ENCODE measurements at regions not wholly inside any gene's neighbourhood (a gene's known extent, or its start where the extent isn't known, plus 50 kb on each side); places are given as distances from the start of the nearest gene placed in this dataset.
"Not testable (repeated sequence)": the region's sequence is repeated elsewhere in the genome, so short reads cannot be mapped to it uniquely, and the experiment has no call there.

DNA sequence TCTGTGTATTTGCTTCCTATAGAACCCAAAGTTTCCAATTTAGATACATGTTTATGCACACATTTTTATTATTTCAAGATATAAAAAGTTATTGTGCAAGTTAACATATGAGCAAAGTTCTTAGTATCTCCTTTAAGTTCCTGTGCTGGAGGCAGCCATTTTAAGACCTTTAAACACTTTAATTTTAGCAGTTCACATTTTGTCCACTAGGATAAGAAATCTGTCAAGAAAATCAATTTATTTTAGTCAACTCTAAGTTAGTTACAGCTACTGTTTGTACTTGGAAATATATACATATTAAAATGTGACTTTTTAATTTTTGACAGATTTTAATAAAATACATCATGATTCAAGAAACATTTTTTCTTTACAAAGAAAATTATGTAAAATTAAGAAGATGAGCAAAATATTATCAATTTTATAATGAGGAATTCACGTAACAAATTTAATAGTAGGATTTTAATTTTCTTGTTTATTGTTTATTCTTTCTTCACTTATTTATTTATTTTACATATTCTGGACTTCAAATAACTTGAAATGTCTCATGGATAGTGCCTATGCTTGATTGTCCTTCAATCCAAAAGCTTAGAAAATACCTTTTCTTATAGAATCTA is 402.6 kb upstream of the GBE1 start:
- TF ChIP-seq CTCF (IDR thresholded peaks at IDR 0.05), result no peak
- DNase-seq (ENCODE audit: low spot score) (no peak), ATAC-seq (ENCODE audit: low FRiP score) (no peak)

- no peak for ATAC-seq (ENCODE audit: low FRiP score)
- TF ChIP-seq CTCF (IDR thresholded peaks at IDR 0.05), result no peak
Measured at GRCh38 chr3:82157952-82158351, 396.5 kb upstream of the GBE1 start.

GRCh38 chr3:82153892-82154291 is 392.4 kb upstream of the GBE1 start:
- ATAC-seq (ENCODE audit: low FRiP score); DNase-seq (ENCODE audit: low spot score): not testable (repeated sequence)

More at GRCh38 chr3:82157952-82158351, 396.5 kb upstream of the GBE1 start:
- DNase-seq (ENCODE audit: low spot score), result no peak

DNA sequence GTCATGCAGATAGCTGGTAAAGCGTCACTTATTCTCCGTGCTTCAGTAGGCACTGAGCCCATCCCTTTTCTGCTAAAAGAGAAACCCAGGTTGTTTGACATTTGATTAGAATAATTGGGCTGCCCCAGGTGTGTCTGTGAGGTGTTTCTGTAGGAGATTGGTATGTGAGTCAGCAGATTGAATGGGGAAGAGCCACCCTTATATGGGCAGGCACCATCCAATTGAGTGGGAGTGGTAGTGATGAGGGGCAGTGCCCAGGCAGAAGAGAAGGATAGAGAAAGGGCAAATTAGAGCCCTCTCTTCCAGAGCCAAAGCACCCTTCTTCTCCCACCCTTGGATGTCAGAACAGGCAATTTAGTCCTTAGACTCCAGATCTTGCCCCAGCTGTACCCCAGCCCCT is 384.3 kb upstream of the GBE1 start:
- no peak for ATAC-seq (ENCODE audit: low FRiP score)
- DNase-seq (ENCODE audit: low spot score), result no peak
- no peak for TF ChIP-seq CTCF (IDR thresholded peaks at IDR 0.05)

GRCh38 chr3:82144811-82145210 is 383.4 kb upstream of the GBE1 start:
- TF ChIP-seq CTCF (IDR thresholded peaks at IDR 0.05), result no peak
- DNase-seq (ENCODE audit: low spot score) (no peak), ATAC-seq (ENCODE audit: low FRiP score) (no peak)

DNA sequence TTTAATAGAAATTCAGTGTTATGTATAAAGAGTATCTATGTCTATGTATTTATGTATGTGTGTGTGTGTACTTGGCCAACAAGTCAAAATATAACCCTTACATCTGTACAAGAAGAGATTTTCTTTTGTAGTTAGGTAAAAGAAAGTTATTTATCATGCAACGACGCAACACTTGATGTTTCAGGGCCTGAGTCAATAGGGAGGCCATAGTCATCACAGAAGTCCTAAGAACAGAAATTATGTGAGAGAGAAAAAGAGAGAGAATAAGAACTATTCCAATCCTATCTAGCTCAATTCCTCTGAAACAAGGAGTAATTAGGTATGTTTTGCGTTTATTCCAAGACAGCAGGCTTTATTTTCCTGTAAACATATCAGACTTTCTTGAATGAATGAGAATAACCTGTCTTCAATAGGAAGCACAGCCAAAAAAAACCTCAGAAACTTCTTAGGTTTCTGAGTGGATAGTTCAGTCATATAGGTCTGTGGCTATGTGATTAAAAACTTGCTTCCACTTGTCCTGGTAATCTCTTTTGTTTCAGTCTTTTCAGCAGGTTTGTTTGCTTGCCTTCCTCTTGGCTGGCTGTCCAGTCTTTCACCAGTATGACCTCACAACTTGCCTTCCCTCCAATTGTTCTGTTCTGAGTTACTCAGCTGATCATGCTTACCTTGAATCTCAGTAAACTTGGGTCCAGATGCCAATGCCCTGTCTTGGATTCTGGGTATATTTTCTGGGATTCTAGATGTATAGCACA is 382.4 kb upstream of the GBE1 start:
- ATAC-seq (ENCODE audit: low FRiP score), result no peak
- no peak for DNase-seq (ENCODE audit: low spot score)
- TF ChIP-seq CTCF (IDR thresholded peaks at IDR 0.05), result no peak

- no peak for TF ChIP-seq CTCF (IDR thresholded peaks at IDR 0.05)
- no peak for ATAC-seq (ENCODE audit: low FRiP score)
- no peak for DNase-seq (ENCODE audit: low spot score)
Measured at GRCh38 chr3:82141592-82141991, 380.1 kb upstream of the GBE1 start.
